Gastrocnemius medialis (tissue), 4 donors: ENCODE measurements at regions not wholly inside any gene's neighbourhood (a gene's known extent, or its start where the extent isn't known, plus 50 kb on each side); places are given as distances from the start of the nearest gene placed in this dataset.

Experiments
- POLR2A ChIP-seq, 2 donors: fragments of 450-650 bp; IDR thresholded peaks; one replicate each; pipeline ENCODE4 v1.6.1; 2017; ENCODE audit warnings: antibody characterized with exemption in 2 of 2, mild to moderate bottlenecking in 2 of 2, moderate library complexity in 2 of 2
- TF ChIP-seq, protein P1 (sequence below), 5 experiments: fragments of 450-650 bp in 3 of 5; fragments of 200-600 bp in 2 of 5; sonication (generic) in 2 of 5; IDR thresholded peaks in 4 of 5; conservative IDR thresholded peaks in 1 of 5; 1 replicate in 4 of 5; 2 replicates in 1 of 5; pipeline ENCODE4 v1.5.1; 2016 to 2019; ENCODE audit warnings: antibody characterized with exemption in 5 of 5, mild to moderate bottlenecking in 3 of 5, moderate library complexity in 3 of 5

DNA sequence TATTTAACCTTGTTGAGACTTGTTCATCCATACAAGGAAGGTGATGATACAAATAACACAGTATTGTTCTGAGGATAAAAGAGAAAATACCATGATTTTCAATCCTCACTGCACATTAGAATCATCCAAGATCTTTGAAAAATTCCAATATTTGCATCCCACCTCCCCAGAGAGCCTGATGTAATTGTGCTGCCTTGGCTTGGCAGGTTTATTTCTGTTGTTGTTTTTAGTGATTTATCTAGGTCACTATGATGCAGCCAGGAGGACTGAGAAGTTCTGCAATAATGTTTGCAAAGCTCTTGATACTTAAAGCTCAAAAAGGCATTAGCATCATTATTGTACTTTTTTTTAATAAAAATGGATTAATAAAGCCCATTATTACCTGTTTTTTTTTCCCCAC lies 67.0 kb upstream of the NMUR2 start:
- TF ChIP-seq, protein P1, sequence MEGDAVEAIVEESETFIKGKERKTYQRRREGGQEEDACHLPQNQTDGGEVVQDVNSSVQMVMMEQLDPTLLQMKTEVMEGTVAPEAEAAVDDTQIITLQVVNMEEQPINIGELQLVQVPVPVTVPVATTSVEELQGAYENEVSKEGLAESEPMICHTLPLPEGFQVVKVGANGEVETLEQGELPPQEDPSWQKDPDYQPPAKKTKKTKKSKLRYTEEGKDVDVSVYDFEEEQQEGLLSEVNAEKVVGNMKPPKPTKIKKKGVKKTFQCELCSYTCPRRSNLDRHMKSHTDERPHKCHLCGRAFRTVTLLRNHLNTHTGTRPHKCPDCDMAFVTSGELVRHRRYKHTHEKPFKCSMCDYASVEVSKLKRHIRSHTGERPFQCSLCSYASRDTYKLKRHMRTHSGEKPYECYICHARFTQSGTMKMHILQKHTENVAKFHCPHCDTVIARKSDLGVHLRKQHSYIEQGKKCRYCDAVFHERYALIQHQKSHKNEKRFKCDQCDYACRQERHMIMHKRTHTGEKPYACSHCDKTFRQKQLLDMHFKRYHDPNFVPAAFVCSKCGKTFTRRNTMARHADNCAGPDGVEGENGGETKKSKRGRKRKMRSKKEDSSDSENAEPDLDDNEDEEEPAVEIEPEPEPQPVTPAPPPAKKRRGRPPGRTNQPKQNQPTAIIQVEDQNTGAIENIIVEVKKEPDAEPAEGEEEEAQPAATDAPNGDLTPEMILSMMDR (IDR thresholded peaks at IDR 0.05 in 4 of 5, conservative IDR thresholded peaks at IDR 0.05 in 1 of 5) = no peak
- TF ChIP-seq POLR2A (IDR thresholded peaks at IDR 0.05) = no peak
